H1 (cell line): ENCODE measurements at regions not wholly inside any gene's neighbourhood (a gene's known extent, or its start where the extent isn't known, plus 50 kb on each side); places are given as distances from the start of the nearest gene placed in this dataset.

Experiments
- RXRA ChIP-seq: IDR thresholded peaks from 2 replicates; pipeline ENCODE4 v1.6.1; 2011; ENCODE audit warnings: low read depth, mild to moderate bottlenecking, low read length, moderate library complexity; ENCODE audit not compliant: insufficient read depth
- YY1 ChIP-seq: IDR thresholded peaks from 2 replicates; pipeline ENCODE4 v1.6.1; 2011; ENCODE audit warnings: low read depth, mild to moderate bottlenecking, low read length

DNA sequence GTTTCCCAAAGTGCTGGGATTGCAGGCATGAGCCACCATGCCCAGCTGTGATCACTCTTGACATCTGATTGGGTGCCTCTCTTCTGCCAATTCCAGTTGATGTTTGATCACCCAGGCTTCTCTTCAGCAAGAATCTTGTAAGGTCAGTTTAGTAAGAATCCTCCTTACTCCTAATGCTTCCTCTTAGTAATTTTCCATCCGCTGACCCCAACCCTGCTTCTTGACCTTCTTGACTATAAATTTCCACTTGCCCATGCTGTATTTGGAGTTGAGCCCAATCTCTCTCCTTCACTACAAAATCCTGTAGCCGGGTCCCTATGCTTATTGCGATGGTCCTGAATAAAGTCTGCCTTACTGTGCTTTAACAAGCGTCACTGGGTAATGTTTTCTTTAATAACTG, 75.4 kb downstream of the DDIT4L start (continued):
- TF ChIP-seq YY1, result no peak
- TF ChIP-seq RXRA, result no peak
- TF ChIP-seq, all 59 proteins: peak for 0
